IMR-90 (cell line): ENCODE measurements at regions not wholly inside any gene's neighbourhood (a gene's known extent, or its start where the extent isn't known, plus 50 kb on each side); places are given as distances from the start of the nearest gene placed in this dataset.

Source experiments
- ATAC-seq: fragments of 200-7000 bp; cut with Tn5 transposase; 2 replicates; pipeline ENCODE4 v1.9.1; 2020; ENCODE audit warnings: low read depth, mild to moderate bottlenecking, moderate library complexity
- BruUV-seq: library from RNA; stranded (reverse); fragments of 400-500 nt; replicated peaks from 2 replicates; lab custom pipeline; 2021; lab: Mats Ljungman, UMichigan
- CTCF ChIA-PET: fragments of 300-600 bp; formaldehyde crosslinking; extraction: SDS; loops from one replicate; lab custom pipeline; 2021; ENCODE audit warnings: antibody characterized with exemption; lab: Yijun Ruan, JAX
- POLR2A ChIA-PET: fragments of 300-600 bp; sonication (Branson Sonifier 250); formaldehyde crosslinking; loops from one replicate; lab custom pipeline; 2022; ENCODE audit warnings: antibody characterized with exemption; ENCODE audit not compliant: unreplicated experiment; lab: Charles Lee
- DNase-seq: peaks from one replicate; pipeline ENCODE4 v3.0.0; 2013
- H2AFZ ChIP-seq: replicated peaks from 2 replicates; pipeline ENCODE3; 2013; ENCODE audit warnings: low read length, mild to moderate bottlenecking; ENCODE audit not compliant: poor library complexity
- H2AK5ac ChIP-seq: 2 replicates; pipeline ENCODE4 v1.6.1; 2013; ENCODE audit warnings: low read depth, low read length, inconsistent platforms
- H2AK9ac ChIP-seq: replicated peaks from 2 replicates; pipeline ENCODE3; 2013; ENCODE audit warnings: mild to moderate bottlenecking, low read depth, low read length, moderate library complexity; ENCODE audit not compliant: poor library complexity
- H2BK120ac ChIP-seq: 2 replicates; pipeline ENCODE4 v1.6.1; 2013; ENCODE audit warnings: low read depth, low read length, inconsistent platforms
- H2BK15ac ChIP-seq: 3 replicates; pipeline ENCODE4 v1.6.1; 2013; ENCODE audit warnings: low read depth, low read length, inconsistent platforms
- H2BK20ac ChIP-seq: 2 replicates; pipeline ENCODE4 v1.6.1; 2013; ENCODE audit warnings: low read depth, mild to moderate bottlenecking, inconsistent platforms, low read length, moderate library complexity
- H2BK5ac ChIP-seq: 2 replicates; pipeline ENCODE4 v1.6.1; 2013; ENCODE audit warnings: mild to moderate bottlenecking, low read depth, low read length, inconsistent platforms; ENCODE audit not compliant: poor library complexity, severe bottlenecking
- H3K14ac ChIP-seq: replicated peaks from 2 replicates; pipeline ENCODE4 v1.6.1; 2013; ENCODE audit warnings: low read depth, low read length, inconsistent platforms
- H3K18ac ChIP-seq: 2 replicates; pipeline ENCODE4 v1.6.1; 2013; ENCODE audit warnings: low read depth, low read length, control low read depth
- H3K23ac ChIP-seq: 2 replicates; pipeline ENCODE4 v1.6.1; 2013; ENCODE audit warnings: low read depth, low read length, inconsistent platforms
- H3K27ac ChIP-seq: 2 replicates; pipeline ENCODE4 v1.5.1; 2013; ENCODE audit warnings: mild to moderate bottlenecking, control low read depth, low read length; ENCODE audit not compliant: insufficient read depth
- H3K27me3 ChIP-seq: 2 replicates; pipeline ENCODE4 v1.6.1; 2013; ENCODE audit warnings: low read length; ENCODE audit not compliant: control insufficient read depth, insufficient read depth
- H3K36me3 ChIP-seq: 2 replicates; pipeline ENCODE4 v1.6.1; 2013; ENCODE audit warnings: low read length, mixed read lengths; ENCODE audit not compliant: control insufficient read depth, insufficient read depth
- H3K4ac ChIP-seq: 2 replicates; pipeline ENCODE4 v1.6.1; 2013; ENCODE audit warnings: low read depth, low read length, inconsistent platforms
- H3K4me1 ChIP-seq: 2 replicates; pipeline ENCODE4 v1.6.1; 2013; ENCODE audit warnings: low read length, mixed read lengths; ENCODE audit not compliant: control insufficient read depth, insufficient read depth
- H3K4me2 ChIP-seq: 2 replicates; pipeline ENCODE4 v1.6.1; 2013; ENCODE audit warnings: low read depth, mild to moderate bottlenecking, control low read depth, low read length, moderate library complexity
- H3K4me3 ChIP-seq: 2 replicates; pipeline ENCODE4 v1.5.1; 2013; ENCODE audit warnings: low read depth, mild to moderate bottlenecking, control low read depth, low read length, moderate library complexity; ENCODE audit not compliant: insufficient read depth
- H3K56ac ChIP-seq: 2 replicates; pipeline ENCODE4 v1.6.1; 2013; ENCODE audit warnings: low read length, inconsistent platforms; ENCODE audit not compliant: insufficient read depth; ENCODE audit errors: extremely low read depth
- H3K79me1 ChIP-seq, 2 experiments: 2 replicates each; pipeline ENCODE4 v1.6.1; 2013; ENCODE audit warnings: low read length in 2 of 2, inconsistent platforms in 1 of 2, low read depth in 1 of 2
- H3K9ac ChIP-seq: 2 replicates; pipeline ENCODE4 v1.6.1; 2013; ENCODE audit warnings: low read depth, low read length, control low read depth
- H3K9me1 ChIP-seq: 2 replicates; pipeline ENCODE4 v1.6.1; 2013; ENCODE audit warnings: low read length, inconsistent platforms; ENCODE audit not compliant: insufficient read depth
- H3K9me3 ChIP-seq: 2 replicates; pipeline ENCODE4 v1.6.1; 2013; ENCODE audit warnings: low read length; ENCODE audit not compliant: control insufficient read depth, insufficient read depth
- H4K20me1 ChIP-seq: 2 replicates; pipeline ENCODE4 v1.6.1; 2013; ENCODE audit warnings: low read length, inconsistent platforms; ENCODE audit not compliant: insufficient read depth
- H4K5ac ChIP-seq: 2 replicates; pipeline ENCODE4 v1.6.1; 2013; ENCODE audit warnings: mild to moderate bottlenecking, low read depth, low read length, control low read depth
- H4K8ac ChIP-seq, 2 experiments: 2 replicates each; pipeline ENCODE4 v1.6.1; 2013; ENCODE audit warnings: low read depth in 2 of 2, low read length in 2 of 2, control low read depth in 1 of 2, inconsistent platforms in 1 of 2
- H4K91ac ChIP-seq: 2 replicates; pipeline ENCODE4 v1.6.1; 2013; ENCODE audit warnings: low read depth, low read length, inconsistent platforms; ENCODE audit not compliant: insufficient read depth
- CEBPB ChIP-seq: IDR thresholded peaks from 2 replicates; pipeline ENCODE4 v1.6.1; 2012; ENCODE audit warnings: low read depth, low read length, improper control_type of control experiment
- FOS ChIP-seq: fragments of 150-350 bp; IDR thresholded peaks from 2 replicates; pipeline ENCODE4 v1.6.1; 2016; ENCODE audit warnings: low read depth, low read length
- MAZ ChIP-seq: IDR thresholded peaks from 2 replicates; pipeline ENCODE4 v1.6.1; 2012; ENCODE audit warnings: low read depth, mild to moderate bottlenecking, low read length, improper control_type of control experiment, moderate library complexity, borderline replicate concordance
- MXI1 ChIP-seq: IDR thresholded peaks from 2 replicates; pipeline ENCODE4 v1.6.1; 2012; ENCODE audit warnings: low read depth, mild to moderate bottlenecking, low read length, moderate library complexity, borderline replicate concordance
- NFE2L2 ChIP-seq: fragments of 150-350 bp; IDR thresholded peaks from 2 replicates; pipeline ENCODE4 v1.6.1; 2016; ENCODE audit warnings: low read depth, mild to moderate bottlenecking, low read length
- POLR2A ChIP-seq: IDR thresholded peaks from 2 replicates; pipeline ENCODE4 v1.6.1; 2012; ENCODE audit warnings: mild to moderate bottlenecking, low read depth, low read length
- RAD21 ChIP-seq: IDR thresholded peaks from 2 replicates; pipeline ENCODE4 v1.6.1; 2012; ENCODE audit warnings: low read length, improper control_type of control experiment
- SMC3 ChIP-seq: fragments of 150-350 bp; IDR thresholded peaks from 2 replicates; pipeline ENCODE4 v1.6.1; 2016; ENCODE audit warnings: low read depth, mild to moderate bottlenecking, antibody characterized with exemption, low read length, moderate library complexity
- USF2 ChIP-seq: fragments of 150-350 bp; IDR thresholded peaks from 2 replicates; pipeline ENCODE4 v1.6.1; 2017; ENCODE audit warnings: mild to moderate bottlenecking, antibody characterized with exemption, low read length, low read depth
- WGBS, 2 experiments: methylation state at CpG; one replicate each; pipeline versions ENCODE4 v1.1.5 to v1.1.7; 2013; ENCODE audit warnings: missing lambda C conversion rate in 2 of 2; ENCODE audit not compliant: insufficient read length in 1 of 2; ENCODE audit errors: extremely low coverage in 2 of 2; 5-methylcytosine and 5-hydroxymethylcytosine counted together
- dilution Hi-C: fragments of 300-500 bp; cut with HindIII; formaldehyde crosslinking; loops from one replicate; pipeline ENCODE4 v1.14.3; 2018; ENCODE audit warnings: low sequenced_read_pairs; ENCODE audit not compliant: unreplicated experiment
- in situ Hi-C: fragments of 300-500 bp; cut with MboI; formaldehyde crosslinking; loops from 3 replicates; pipeline ENCODE4 v1.14.3; 2019; ENCODE audit warnings: low sequenced_read_pairs, inconsistent platforms, mixed read lengths
- intact Hi-C: fragments of 100-400 bp; cut with micrococcal nuclease; formaldehyde crosslinking; loops from 2 replicates; pipeline ENCODE4 v1.10.0; 2022
- TF ChIP-seq, protein P1 (sequence below): fragments of 150-350 bp; IDR thresholded peaks from 2 replicates; pipeline ENCODE4 v1.6.1; 2016; ENCODE audit warnings: low read depth, mild to moderate bottlenecking, low read length, moderate library complexity, borderline replicate concordance

GRCh38 chr5:30152431-30152830 is 1041.1 kb upstream of the CDH6 start:
- no TSS peak for BruUV-seq
- Histone ChIP-seq H3K9me1 (no peaks in the 10 kb centered on the region), H3K4me2 (no peak overlapping the region), H2AFZ (no peak overlapping the region), H2AK9ac (no peak overlapping the region), H4K20me1 (no peaks in the 10 kb centered on the region), H3K4me1 (no peaks in the 10 kb centered on the region), H3K36me3 (no peaks in the 10 kb centered on the region), H3K14ac (no peak overlapping the region), H3K4me3 (no peak overlapping the region), H3K27me3 (no peaks in the 10 kb centered on the region), H3K27ac (no peak overlapping the region), H3K56ac (no peak overlapping the region), H3K9ac (no peak overlapping the region), H3K79me1 (no peaks in the 10 kb centered on the region), H3K9me3 (peaks cover 5% of the 10 kb centered on the region), H2BK120ac (no peak overlapping the region), H2BK5ac (no peak overlapping the region), H3K4ac (no peak overlapping the region), H3K18ac (no peak overlapping the region), H4K8ac (no peak overlapping the region), H2BK20ac (no peak overlapping the region), H4K5ac (no peak overlapping the region), H3K23ac (no peak overlapping the region), H2BK15ac (no peak overlapping the region), H4K91ac (no peak overlapping the region), H2AK5ac (no peak overlapping the region)
- no CpG with 5 or more reads among the region's 1 CpG for WGBS, 2 experiments
- CTCF ChIA-PET, result no interaction called here
- POLR2A ChIA-PET, result no interaction called here
- in situ Hi-C loops (no loop called here), dilution Hi-C loops (no loop called here), intact Hi-C loops (no loop called here)
- TF ChIP-seq MXI1 (no peak), CEBPB (no peak), MAZ (no peak), RAD21 (no peak), NFE2L2 (no peak), FOS (no peak), USF2 (no peak), POLR2A (no peak), SMC3 (no peak)
- TF ChIP-seq, protein P1, sequence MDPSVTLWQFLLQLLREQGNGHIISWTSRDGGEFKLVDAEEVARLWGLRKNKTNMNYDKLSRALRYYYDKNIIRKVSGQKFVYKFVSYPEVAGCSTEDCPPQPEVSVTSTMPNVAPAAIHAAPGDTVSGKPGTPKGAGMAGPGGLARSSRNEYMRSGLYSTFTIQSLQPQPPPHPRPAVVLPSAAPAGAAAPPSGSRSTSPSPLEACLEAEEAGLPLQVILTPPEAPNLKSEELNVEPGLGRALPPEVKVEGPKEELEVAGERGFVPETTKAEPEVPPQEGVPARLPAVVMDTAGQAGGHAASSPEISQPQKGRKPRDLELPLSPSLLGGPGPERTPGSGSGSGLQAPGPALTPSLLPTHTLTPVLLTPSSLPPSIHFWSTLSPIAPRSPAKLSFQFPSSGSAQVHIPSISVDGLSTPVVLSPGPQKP, result no peak
- ATAC-seq (no peak), DNase-seq (no peak)
